ENCODE measurements at regions not wholly inside any gene's neighbourhood (a gene's known extent, or its start where the extent isn't known, plus 50 kb on each side); places are given as distances from the start of the nearest gene placed in this dataset.

DNA sequence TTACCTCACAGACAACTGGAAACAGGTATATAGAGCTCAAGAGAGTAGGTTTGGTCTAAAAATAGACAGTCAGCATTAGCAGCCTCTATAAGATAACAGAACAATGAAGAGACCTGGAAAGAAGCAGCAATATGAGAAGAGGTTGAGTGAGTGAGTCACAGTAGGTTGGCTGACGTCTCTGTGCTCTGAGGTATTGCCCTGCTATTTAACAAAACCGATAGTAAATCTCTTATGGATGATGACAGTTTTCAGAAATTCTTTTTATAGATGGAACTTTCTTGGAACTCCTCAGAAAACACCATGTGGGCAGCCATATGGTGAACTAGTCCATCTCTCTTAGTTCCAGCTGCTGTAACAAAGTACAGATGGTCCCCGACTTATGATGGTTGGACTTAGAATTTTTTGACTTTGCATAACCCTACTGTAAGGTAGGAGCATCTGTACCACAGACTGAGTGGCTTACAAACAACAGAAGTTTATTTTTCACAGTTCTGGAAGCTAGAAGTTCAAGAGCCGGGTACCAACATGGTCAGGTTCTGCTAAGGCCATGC is 123.5 kb downstream of the MBD2 start:
- peak; percentile 90 for DNase-seq

DNA sequence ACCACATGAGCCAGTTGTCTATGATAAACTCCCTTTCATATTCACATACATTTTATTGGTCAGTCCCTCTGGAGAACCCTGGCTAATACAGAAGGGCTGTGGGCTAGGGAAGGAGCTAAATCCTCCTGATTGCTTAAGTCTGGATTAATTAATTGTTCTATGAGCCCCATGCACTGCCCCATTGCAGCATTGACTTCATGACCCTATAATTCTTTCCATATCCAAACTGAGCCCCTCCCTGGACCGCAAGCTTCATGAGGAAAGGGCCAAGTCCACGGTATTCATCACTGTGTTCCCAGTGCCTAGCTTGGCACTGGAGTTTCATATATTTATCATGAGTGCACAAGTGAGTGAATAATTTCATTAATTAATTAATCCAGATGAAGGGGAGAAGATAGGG is 124.0 kb downstream of the MBD2 start:
- DNase-seq, result no peak

DNA sequence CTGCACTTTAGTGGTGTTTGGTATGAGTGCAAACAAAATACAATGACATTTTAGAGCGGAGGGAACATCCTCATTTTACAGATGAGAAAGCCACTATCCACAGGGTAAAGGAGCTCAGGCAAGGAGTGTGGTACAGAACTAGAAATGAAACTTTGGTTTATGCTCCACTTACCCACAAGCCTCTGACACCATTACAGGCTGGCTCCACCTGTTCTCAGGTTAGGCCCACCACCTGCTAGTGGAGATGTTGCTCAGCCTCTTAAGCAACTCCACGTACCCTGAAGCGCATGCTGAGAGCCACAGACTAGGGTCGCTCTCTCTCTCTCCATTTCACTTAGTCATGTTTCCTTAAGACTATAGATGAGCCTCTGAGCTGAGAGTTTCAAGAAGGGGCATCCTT is 130.0 kb downstream of the MBD2 start:
- DNase-seq, result no peak

DNA sequence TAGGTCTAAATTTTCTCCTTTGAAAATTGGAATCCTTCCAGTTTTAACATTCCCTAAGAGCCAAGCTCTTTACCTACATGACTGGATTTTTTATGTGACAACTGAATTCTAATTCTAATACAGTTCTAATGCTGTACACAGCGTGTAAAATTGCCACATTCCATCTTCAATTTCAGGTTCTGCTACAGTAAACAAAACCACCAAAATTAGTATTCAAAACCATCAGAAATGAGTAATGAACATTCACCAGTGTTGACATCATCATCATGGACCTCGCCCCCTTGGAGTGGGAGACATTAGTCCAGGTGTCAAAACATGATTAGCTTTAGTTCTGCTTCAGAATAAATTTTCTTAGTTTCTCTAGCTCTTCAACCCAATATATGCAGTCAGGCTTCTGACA is 133.6 kb downstream of the MBD2 start:
- no peak for DNase-seq

DNA sequence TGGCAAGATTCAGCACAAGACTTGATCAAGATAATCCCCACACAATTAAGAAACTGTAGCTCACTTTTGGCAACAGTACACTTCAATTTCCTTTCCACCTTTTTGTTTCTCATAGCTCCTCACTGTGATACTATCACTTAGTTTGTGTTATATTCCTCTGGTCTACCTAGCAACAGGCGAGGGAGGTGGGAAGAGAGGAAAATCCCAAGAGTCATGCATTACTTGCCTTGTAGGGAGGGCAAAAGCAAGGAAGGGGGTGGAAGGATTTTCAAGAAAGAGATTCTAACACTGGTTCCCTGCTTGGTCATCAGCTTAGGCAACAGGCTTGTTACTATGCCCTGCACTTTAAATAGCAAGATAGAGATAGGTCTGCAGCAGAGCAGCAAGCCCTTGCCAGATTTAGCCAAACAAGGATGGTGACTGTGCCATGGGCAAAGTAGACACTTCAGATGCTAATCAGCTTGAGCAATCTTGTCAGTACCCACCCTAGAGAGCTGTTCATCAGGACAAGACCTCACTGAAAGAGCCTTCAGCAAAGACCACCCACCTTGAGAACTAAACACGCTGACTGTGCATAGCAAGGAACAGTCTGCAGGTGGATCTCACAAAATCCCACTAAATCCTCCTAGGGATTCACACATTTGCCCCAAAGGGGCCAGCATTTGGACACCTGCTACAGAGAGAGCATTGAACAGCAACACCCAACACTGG is 134.6 kb downstream of the MBD2 start:
- no peak for DNase-seq

DNA sequence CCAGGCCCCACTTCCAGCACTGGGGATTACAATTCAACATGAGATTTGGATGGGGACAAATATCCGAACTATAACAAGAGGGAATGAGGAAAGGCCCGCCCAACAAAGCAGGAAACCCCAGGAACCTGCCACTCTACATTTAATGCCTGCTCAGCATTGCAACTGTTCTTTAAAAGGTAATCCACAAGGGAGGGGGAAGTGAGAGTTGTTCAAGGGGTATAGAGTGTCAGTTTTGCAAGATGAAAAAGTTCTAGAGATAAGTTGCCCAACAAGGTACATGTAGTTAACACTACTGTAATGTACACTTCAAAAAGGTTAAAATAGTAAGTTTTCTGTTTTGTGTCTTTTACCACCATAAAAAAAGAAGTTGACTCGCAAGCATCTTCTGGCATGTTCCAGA is 137.6 kb downstream of the MBD2 start:
- no peak for DNase-seq

DNA sequence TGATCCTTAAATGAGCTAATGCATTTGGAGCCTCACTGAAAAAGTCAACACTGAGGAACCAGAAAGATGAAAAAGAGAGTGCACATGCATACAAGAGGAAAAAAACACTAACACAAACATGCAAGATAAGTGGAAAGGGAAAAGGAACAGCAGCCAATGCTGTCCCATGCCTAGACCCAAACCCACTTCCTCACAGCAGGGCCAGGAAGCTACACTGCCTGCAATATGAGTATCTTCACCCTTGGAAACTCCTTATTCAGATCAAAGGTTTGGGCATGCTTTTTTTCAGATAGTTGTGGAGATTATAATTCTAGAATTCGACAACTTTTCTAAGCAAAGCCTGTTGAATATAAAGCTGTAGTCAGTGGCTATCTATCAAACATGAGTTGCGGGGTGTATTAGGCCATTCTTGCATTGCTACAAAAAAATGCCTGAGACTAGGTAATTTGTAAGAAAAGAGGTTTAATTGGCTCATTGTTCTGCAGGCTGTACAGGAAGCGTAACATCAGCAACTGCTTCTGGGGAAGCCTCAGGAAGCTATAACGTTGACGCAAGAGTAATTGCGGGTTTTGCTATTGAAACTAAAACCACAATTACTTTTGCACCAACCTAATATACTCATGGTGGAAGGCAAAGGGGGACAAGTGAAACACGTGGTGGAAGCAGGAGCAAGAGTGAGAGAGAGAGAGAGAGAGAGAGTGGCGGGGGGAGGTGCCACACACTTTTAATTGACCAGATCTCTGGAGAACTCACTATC is 138.2 kb downstream of the MBD2 start:
- DNase-seq, result no peak

DNA sequence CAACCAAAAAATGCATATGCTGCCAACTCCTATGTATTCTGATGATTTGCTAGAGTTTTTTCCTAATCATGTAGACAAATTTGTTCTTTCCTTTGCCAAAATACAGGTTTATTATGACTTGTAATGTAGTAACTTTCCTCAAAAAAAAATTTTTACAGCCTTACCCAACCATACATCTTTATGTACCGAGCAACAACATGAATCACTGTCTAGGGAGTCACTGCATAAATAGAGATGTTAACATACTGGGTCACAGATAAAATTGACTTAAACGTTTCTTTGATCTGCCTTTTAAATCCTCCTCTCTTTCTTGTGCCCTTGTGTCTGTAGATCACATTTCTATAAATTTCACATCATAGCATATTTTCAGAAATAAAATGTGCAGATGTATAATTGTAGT is 143.6 kb downstream of the MBD2 start:
- no peak for DNase-seq

DNA sequence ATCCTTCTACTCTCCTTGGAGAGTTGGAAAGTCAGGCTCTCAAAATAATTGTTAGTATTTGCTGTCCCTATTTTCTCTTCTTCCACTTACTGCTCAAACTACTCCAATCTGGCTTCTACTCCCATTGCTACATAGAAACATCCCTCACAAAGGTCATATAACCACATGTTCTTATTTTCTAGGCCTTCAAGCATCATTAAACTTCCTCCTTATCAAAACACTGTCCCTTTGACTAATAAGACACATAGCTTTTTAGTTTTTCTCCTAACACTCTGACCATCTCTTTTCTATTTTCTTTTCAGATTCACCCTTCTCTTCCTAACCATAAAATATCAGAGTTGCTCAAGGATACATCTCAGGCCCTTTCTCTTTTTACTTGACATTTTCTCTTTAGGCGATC is 148.3 kb downstream of the MBD2 start:
- no peak for DNase-seq

DNA sequence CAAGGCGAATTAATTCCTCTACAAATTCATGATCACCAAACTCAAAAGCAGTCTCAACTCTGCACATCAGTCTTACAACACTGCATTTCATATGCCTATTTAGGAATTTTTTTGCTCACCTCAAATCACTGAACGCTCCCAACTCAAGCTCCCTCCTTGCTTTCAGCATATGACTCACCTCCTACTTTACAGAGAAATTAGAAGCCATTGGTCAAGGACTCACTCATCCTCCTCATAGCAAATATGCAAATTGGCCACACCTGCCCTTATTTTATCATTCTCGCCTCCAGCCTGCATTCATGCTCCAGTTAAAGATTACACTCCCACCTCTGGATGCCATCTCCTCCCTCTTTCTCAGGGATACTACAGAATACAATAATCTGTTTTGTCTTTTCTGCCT is 148.8 kb downstream of the MBD2 start:
- DNase-seq, result no peak

DNA sequence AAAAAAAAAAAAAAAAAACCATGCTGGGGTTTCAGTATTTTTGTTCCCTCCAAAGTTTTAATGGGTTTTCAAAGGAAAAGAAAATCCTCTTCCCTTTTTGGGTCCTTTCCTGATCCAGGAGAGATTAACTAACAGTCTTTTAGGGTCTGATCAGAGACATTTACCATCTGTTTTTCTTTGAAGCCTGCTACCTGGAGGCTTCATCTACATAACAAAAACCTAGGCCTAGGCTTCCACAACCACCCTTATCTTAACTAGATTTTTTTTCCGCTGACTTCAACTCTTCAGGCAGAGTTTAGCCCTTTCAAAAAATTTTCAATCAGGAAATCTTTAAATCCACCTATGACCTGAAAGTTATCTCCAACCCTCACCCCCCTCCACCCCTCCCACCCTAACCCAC is 154.7 kb downstream of the MBD2 start:
- no peak for DNase-seq

DNA sequence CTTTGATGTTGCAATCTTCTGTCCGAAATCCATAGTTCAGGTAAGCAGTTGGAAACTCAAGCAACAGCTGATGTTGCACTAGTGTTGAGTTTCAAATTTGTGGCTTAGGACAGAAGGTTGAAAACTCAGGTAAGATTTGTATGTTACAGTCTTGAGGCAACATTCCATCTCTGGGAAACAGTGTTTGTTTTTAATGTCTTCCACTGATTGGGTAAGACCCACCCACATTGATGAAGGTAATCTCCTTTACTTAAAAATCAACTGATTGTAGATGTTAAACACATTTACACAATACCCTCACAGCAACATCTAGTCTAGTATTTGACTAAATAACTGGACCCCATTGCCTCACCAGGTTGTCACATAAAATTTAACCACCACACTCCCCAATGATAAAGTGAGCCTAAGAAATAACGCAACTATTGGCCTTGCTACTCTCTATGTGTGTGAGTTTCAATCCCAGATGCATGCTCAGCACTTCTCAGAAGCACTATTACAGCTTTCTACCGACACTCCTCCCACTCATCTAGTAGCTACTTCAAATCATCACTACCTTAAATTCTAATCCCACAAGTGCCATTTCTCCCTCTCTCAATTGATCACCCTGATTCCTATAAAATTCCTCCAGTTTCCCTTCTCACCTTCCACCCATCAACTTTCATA is 164.0 kb downstream of the MBD2 start:
- no peak for DNase-seq

DNA sequence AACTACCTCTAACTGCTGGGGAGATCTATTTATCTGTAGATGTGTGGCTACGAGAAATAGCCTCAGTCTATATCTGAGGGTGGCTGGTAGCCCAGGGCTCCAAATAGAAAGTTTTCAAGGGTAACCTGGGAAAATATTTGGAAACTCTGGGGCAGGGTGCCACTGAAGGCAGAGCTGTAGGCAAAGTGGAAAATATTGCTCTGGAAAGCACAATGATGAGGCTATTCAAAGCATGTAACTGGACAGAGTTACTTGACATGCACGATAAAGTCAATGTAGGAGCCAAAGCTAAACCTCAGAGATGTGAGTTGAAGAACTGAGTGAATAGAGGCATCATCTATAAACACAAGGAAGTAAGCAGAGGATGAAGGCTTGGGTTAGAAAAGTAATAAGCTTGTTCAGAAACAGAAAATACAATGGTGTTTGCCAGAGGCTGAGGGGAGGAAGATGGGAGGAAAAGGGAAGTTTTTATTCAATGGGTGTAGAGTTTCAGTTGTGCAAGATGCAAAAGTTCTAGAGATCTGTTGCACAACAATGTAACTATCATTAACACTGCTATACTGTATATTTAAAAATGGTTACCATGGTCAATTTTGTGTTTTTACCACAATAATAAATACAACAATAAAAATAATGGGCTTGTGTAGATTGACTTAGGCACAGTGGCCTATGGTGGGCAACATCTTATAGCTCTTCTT is 171.6 kb downstream of the MBD2 start:
- DNase-seq, result no peak

DNA sequence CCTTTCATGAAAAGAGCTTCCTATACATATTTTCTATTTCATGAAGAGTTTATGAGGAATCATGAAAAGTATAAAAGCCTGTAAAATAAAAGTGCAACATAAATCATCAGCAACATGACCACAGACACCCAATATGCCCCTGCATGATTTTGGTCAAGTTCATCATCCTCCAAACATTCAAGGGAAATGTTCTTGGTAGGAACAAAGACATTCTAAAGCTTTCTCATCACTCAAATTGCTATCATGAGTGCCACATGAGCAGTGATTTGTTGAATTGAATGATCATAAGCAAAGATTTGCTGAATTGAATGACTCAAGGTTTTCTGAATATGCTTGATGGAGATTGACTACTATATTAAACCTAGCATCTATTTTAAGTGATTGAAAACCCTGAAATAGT is 172.2 kb downstream of the MBD2 start:
- DNase-seq, result no peak

DNA sequence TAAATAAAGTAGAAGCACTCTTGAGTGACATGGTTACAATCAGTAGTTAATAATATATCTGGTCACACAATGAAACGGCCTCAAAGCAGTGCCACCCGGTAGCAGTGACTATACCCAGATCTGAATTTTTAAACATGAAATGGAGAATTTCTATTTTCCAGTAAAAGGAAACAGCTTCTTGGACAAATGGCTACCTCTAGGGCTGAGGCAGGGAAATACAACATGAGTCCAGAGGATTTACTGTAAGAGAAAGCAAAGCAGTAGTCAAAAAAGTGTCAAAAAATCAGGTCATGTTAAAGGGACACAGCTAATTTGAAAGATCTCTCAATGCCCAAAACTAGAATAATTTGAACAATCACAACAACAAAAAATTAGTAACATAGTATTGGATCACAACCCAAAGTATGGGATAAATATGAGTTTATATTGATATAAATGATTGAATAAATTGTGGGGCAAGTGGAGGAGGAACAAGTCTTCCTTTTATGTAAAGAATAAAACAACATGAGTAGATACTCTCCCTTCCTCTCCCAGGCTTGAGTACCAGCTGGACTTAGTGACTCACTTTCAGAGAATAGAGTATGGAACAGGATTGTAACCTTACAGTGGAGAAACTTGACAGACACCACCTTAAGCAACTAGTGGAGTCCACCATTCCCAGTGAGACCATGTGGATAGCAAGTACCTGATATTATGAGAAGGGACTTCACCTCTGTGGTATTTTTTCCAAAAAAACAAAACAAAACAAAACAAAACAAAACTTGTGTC is 180.8 kb downstream of the MBD2 start:
- DNase-seq, result no peak

DNA sequence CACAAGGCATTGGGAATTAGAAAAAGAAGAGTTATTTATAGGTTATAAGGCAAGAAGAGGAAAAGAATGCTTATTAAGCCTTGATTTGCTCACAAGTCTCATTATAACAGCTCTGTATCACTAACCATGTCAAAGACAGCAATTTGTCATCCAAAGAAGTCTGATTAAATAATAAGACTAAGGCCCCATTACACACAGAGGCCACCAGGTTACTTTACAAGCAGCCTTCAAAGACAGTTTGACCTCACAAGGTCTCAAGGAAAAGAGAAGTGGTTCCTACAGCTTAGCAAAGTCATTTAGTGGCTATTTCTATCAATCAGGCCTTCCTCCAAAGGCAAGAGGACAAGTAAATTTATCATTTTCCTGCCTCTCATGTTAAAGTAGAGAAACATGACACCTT is 188.5 kb downstream of the MBD2 start:
- no peak for DNase-seq

DNA sequence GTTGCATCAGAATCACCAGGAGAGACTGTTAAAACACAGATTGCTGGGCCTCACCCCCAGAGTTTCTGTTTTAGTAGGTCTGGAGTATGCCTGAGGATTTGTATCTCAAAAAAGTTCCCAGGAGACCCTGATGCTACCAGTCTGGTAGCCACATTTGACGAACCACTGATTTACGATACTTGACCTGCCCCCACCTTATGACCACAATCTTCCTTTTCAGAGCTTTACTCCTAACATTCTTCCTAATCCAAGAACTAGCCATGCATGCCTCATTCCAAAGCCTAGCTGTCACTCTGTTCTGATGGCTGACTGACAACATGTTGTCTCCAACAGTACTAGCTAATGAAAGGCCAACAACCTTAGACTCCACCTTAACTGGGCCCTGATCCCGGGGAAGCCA is 191.4 kb downstream of the MBD2 start:
- DNase-seq, result no peak

DNA sequence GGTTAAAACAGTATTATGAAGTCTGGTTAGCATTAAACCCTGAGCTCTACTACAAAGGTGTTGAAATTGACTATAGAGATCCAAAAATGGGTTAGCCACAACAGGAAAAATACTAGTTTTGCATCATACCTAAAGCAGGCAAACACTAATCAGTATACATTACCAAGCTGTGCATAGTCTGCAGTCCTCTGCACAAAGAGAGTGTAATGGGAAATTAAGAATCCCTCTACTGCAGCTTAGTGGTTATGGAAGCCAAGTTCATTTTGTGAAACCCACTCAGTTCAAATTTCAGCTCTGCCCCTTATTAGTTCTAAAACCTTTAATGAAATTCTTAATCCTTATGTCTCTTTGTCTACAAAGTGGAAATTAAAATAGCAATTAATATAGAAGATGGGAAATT is 192.1 kb downstream of the MBD2 start:
- no peak for DNase-seq

DNA sequence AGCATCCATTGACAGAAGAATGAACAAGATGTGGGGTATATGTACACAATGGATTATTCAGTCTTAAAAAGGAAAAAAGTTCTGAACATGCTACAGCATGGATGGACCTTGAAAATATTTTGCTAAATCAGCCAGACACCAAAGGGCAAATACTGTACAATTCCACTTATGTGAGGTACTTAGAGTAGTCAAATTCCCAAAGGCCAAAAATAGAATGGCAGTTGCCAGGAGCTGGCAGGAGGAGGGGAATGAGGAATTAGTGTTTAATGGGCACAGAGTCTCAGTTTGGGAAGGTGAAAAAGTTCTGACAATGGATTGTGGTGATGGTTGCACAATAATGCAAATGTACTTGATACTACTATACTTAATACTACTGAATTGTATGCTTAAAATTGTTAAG is 193.2 kb downstream of the MBD2 start:
- DNase-seq, result peak; percentile 12

DNA sequence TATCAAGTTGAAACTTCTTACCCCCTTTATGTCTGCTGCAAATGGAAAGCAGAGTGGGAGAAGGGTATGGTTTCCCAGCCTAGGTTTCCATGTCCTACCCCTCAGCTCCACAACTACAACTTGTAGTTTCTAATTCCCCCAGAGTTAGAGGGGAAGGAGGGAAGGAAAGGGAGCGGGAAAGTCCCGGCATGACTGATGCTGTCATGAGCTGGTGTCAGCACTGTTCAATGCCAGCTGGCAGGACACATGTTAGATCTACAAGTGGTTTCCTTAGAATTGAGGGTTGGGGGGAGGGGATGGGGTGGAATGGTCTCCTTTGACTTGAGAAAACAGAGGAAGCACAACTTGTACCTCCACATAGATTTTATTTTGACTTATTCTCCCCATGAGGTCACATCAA is 194.0 kb downstream of the MBD2 start:
- DNase-seq, result no peak

DNA sequence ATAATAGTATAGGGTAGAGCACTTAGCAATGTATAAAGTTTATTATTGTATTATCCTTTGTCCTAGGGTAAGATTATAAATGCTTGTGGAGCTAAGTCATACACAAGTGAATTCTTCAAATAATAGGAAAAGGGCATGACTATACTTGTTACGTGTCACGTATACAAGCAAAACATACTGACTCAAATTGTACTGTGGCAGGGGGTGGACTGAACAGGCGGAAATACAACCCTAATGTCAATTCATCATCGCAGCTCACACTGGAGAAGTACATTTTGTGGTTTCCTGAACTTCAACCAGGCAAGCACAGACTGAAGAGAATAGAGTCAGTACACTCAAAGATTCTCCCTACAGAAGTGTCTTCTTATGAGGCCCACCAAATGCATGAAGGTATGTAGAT is 201.0 kb downstream of the MBD2 start:
- no peak for DNase-seq

DNA sequence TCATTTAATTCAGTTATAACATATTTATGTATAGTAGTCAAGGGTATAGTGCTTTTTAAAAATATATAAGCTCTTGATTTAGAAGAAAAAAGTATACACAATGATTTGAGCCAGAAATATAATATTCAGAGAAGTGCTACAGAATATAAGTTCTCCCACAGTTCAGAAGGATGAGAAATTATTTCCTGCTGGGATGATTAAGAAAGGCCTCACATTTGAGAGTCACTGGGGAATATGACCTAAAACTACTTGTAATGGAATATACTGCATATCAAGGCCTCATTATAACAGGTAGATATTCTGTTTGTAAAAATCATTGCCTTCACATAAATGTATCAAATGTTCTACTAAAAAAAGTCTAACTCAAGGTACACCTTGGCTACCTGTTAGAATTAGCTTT is 203.5 kb downstream of the MBD2 start:
- DNase-seq, result no peak
